ENCODE measurements at regions not wholly inside any gene's neighbourhood (a gene's known extent, or its start where the extent isn't known, plus 50 kb on each side); places are given as distances from the start of the nearest gene placed in this dataset.

- intact Hi-C loops (cut with DNase I) = no loop called here
- Histone ChIP-seq H3K27ac (no peak overlapping the region), H3K27me3 (ENCODE audit: low read depth) (no peaks in the 10 kb centered on the region), H3K36me3 (no peaks in the 10 kb centered on the region), H3K4me3 (no peak overlapping the region), H3K4me1 (no peaks in the 10 kb centered on the region), H3K9me3 (no peaks in the 10 kb centered on the region)
- ATAC-seq = no peak
- TF ChIP-seq CTCF (IDR thresholded peaks at IDR 0.05) = no peak
- no peak for DNase-seq
Observed at GRCh38 chr6:90916968-90917367, 330.1 kb upstream of the MAP3K7 start.

- no peaks in the 10 kb centered on the region for H3K36me3 ChIP-seq
- intact Hi-C loops (cut with DNase I) = no loop called here
- H3K4me1 ChIP-seq = no peaks in the 10 kb centered on the region
- no peaks in the 10 kb centered on the region for H3K9me3 ChIP-seq
- ATAC-seq (no peak), DNase-seq (no peak)
- TF ChIP-seq CTCF (IDR thresholded peaks at IDR 0.05) = no peak
- no peaks in the 10 kb centered on the region for H3K27me3 ChIP-seq (ENCODE audit: low read depth)
- no peak overlapping the region for H3K4me3 ChIP-seq
- H3K27ac ChIP-seq = no peak overlapping the region
Observed at GRCh38 chr6:90915224-90915915, 328.5 kb upstream of the MAP3K7 start.

GRCh38 chr6:90914312-90914711 is 327.4 kb upstream of the MAP3K7 start:
- no peaks in the 10 kb centered on the region for H3K36me3 ChIP-seq
- ATAC-seq (no peak), DNase-seq (no peak)
- H3K9me3 ChIP-seq = no peaks in the 10 kb centered on the region
- intact Hi-C loops (cut with DNase I) = no loop called here
- H3K4me1 ChIP-seq = no peaks in the 10 kb centered on the region
- no peak overlapping the region for H3K4me3 ChIP-seq
- H3K27me3 ChIP-seq (ENCODE audit: low read depth) = no peaks in the 10 kb centered on the region
- TF ChIP-seq CTCF (IDR thresholded peaks at IDR 0.05) = no peak
- no peak overlapping the region for H3K27ac ChIP-seq

- Histone ChIP-seq H3K9me3 (no peaks in the 10 kb centered on the region), H3K4me1 (no peaks in the 10 kb centered on the region), H3K4me3 (no peak overlapping the region), H3K27me3 (ENCODE audit: low read depth) (no peaks in the 10 kb centered on the region), H3K27ac (no peak overlapping the region), H3K36me3 (no peaks in the 10 kb centered on the region)
- ATAC-seq (no peak), DNase-seq (no peak)
- no peak for TF ChIP-seq CTCF (IDR thresholded peaks at IDR 0.05)
- intact Hi-C loops (cut with DNase I) = no loop called here
Observed at GRCh38 chr6:90913266-90913960, 326.5 kb upstream of the MAP3K7 start.

- no peak for ATAC-seq
- H3K4me1 ChIP-seq = no peaks in the 10 kb centered on the region
Observed at GRCh38 chr6:90911642-90912041, 324.8 kb upstream of the MAP3K7 start.

More at GRCh38 chr6:90911642-90912041, 324.8 kb upstream of the MAP3K7 start:
- TF ChIP-seq CTCF (IDR thresholded peaks at IDR 0.05) = no peak
- DNase-seq = no peak
- Histone ChIP-seq H3K36me3 (no peaks in the 10 kb centered on the region), H3K27ac (no peak overlapping the region), H3K4me3 (no peak overlapping the region), H3K9me3 (no peaks in the 10 kb centered on the region), H3K27me3 (ENCODE audit: low read depth) (no peaks in the 10 kb centered on the region)
- intact Hi-C loops (cut with DNase I) = no loop called here

Measured in lower lobe of right lung (tissue), 2 donors.